HG02610 (cell line): ENCODE measurements at regions not wholly inside any gene's neighbourhood (a gene's known extent, or its start where the extent isn't known, plus 50 kb on each side); places are given as distances from the start of the nearest gene placed in this dataset.

Source experiments
- ATAC-seq: cut with Tn5 transposase; IDR thresholded peaks from one replicate; pipeline ENCODE4 v1.9.1; 2021; ENCODE audit warnings: mild to moderate bottlenecking, moderate library complexity; ENCODE audit not compliant: unreplicated experiment

- ATAC-seq: no peak
Observed at GRCh38 chr2:15790326-15790725, 150.0 kb upstream of the MYCN start.

- no peak for ATAC-seq
Observed at GRCh38 chr2:15790838-15791237, 149.5 kb upstream of the MYCN start.

DNA sequence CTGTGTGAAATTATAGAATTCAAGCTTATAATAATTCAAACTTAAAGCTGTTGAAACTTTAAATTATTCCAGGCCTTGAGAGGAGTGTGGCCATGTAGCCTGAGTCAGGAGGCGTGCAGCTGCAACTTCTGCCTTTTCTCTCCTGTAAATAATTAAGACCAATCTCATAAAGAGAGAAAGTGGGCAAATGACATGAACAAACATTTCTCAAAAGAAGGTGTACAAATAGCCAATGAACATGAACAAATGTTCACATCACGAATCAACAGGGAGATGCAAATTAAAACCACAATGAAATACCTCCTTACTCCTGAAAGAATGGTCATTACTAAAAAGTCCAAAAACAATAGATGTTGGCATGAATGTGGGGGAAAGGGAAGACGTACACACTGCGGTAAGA is 149.1 kb upstream of the MYCN start:
- no peak for ATAC-seq

GRCh38 chr2:15792331-15792730 is 148.0 kb upstream of the MYCN start:
- ATAC-seq: no peak

DNA sequence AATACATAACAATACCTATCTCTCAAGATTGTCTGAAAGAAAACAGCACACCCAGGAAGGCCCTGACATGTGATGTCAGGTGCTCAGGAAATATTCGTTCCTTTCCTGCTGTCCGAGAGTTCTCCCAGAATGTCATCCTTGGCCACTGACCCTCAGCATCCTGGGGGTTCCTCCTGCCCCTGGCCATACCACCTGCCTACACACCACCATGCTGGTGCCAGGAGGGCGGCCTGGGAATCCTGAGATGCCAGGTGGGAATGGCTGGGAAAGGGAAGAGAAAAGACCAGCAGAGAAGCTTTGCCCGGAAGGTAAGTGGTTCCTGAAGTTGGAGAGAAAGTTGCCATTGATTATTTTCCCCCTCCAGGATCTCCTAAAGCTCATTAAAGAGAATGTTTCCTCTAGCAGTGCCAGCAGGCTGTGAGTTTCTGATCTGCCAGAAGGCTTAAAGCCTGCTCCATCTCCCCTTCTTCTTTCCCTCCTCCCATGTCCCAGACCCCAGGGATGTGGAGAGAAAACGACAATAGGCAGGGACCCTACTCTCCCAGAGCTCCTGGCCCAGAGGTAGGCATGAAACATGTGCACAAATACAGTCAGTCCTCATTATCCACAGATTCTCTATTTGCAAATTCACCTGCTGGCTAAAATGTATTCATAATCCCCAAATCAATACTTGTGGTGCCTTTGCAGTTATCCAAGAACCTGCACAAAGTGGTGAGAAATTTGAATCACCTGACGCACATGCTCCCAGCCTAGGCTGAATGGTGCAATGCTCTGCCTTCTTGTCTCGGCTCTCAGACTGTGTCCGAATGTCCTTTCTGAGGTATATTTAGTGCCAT is 147.1 kb upstream of the MYCN start:
- no peak for ATAC-seq

- ATAC-seq: no peak
Observed at GRCh38 chr2:15793978-15794377, 146.4 kb upstream of the MYCN start.

DNA sequence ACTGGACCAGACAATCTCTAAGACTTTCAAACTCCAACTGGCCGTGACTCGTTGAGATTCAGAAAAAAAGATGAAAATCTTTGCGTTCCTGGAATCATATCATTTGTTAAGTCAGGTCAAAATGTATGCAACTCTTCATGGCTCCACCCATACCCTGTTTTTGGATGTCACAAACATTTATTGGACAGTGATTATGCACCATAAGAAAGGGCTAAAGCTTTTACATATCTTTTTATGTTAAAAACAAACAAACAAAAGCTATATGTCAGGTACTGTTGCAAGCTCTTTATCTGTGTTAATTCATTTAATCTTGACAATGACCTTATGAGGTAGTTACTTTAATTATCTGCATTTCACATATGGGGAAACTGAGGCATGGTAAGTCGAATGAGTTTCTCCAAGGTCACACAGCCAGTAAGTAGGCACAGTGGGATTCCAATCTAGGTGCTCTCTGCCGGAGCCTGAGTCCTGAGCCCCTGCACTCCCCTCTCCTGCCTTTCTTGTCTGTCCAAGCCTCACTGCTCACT is 145.7 kb upstream of the MYCN start:
- no peak for ATAC-seq

- no peak for ATAC-seq
Observed at GRCh38 chr2:15795426-15795825, 144.9 kb upstream of the MYCN start.

- no peak for ATAC-seq
Observed at GRCh38 chr2:15796167-15796942, 144.0 kb upstream of the MYCN start.

DNA sequence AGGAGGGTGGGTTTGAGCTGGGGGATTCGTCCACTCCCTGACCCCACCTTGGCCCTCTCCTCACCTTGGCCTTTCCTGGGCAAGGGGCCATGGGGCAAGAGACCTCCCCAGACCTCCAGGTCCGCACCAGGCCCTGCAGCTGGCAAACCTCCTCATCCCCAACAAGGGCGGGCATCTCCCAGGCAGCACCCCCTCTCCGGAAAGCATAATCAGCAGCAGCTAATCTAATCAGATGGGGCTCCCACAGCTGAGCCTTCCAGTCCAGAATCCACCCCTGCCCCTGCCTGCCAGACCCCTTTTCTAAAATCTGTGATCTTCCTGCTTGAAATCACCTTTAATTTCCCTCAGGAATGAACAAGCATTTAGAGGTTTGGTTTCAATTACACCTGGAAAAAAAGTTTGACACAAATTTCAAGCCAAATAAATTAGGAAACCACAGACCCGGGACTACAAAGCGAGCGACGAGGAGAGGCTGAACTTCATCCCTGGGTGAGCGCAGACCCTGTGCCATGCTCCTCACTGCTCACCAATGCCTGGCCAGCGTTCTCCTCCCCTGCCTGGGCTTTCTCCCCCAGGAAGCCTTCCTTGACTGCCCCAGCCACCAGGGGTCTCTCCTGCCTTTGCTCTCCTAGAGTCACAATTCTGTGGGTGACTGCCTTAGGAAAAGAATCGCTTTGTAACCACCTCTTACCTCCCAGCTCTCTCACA is 143.0 kb upstream of the MYCN start:
- ATAC-seq: no peak

DNA sequence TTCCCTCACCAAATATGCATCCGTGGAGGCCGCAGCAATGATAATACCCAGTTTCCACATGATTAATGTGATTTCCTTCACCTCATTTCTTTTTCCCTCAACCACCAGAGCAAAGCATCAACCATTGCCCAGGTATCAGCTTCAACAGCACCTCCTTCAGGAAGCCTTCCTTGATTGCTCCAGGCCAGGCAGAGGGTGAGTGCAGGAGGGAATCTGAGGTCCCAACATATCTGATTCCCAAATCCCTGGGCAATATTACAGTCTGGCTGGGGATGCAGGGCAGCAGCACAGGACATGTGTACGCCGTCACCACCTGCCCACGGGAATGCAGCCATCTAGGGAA is 142.4 kb upstream of the MYCN start:
- no peak for ATAC-seq

DNA sequence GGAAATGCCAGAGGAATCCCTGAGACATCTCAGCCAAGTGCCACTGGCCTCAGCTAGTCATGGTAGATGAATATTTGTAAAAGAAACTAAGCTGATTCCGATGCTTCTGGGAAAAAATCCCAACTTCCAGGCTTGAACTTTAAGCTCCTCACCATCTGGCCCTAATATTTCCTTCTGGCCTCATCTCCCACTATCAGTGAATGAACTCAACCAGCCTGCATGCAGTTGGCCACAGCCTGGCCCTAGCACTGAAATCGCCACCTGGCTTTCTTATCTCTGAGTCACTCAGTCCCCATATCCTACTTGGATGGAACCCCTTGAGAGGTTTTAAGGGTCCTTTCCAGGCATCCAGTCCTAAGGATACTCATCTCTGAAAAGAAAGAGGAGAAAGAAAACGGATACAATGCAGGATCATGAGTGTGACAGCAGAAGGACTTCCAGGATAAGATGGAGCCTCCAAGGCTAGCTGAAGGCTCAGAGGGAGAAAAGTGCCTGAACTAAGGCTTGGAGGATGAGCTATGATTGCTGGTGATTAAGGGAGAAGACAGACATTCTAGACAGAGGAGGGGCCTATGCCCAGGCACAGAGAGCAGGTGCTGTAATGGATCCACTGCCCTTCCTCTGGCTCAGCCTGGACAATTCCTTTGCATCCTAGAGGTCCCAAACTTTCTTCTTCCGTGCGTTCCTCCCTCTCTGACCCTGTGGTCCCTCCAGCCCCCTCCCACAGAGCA is 141.5 kb upstream of the MYCN start:
- no peak for ATAC-seq

DNA sequence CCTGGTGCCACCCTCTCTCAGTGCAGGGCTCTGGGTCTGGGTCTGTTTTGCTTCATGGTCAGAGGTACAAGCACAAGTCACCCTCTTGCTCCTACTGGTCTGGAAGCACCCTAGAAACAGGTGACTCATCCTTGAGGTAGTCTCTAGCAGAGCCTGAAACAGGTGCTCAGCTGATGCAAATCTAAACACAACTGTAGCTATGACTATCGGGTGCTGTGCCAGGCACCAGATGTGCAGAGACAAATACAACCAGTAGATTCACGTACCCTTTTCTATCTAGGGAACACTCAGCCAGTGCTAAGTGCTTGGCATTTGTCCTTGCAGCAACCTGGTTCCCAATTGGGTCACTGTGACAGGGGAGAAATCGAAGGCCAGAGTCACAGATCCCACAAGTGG is 140.9 kb upstream of the MYCN start:
- ATAC-seq: no peak

DNA sequence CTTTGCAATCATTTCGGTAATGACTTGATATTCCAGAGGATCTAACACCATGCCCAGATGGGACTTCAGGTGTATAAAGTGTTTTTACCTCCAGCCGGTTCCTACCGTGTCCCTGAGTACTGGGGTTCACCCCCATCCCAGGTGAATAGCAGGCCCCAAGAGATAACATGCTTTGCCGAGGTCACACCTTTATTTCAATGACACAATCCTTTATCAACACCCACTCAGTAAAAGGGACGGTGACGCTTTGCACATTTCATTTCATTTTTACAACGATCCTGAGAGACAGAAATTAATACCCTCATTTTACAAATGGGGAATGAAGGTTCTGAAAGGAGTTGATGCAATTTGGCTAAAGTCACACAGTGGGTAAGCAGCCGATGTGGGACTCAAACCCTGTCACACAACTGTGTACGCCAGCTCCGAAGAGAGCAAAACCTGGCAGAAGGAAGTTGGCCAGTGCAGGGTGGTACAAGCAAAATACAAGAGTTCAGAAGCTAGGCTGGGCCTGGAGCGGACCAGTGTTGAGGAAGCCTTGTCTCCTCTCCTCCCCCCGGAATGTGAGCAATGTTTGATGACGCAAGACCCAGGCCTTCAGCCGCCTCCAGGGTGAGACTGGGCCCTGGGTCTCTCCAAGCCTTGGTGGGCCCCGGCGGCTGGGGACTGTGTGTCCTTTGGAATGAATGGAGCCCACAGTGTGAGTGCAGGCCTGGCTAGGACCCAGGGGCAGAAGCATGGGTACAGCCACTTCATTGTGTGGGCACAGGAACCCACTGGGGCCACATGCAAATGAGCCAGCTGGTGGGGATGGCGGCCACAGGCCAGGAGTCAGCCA is 139.6 kb upstream of the MYCN start:
- ATAC-seq: no peak

DNA sequence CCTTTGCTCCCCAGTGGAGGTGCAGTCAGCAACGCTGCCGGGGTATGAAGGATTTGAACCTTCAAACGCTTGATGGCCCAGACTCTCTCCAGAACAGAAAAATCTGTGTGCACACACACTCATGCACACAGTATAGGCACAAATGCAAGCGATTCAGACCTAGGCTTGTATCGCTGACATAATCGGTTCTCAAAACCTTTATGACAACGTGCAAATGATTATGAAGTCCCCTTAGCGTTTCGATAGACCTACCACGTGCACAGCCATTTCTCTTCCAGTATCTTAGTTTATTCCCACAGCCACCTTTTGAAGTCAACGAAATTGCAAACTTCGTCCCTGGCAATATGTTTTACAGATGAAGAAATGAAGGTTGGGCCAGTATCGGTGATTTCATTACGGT is 138.9 kb upstream of the MYCN start:
- ATAC-seq: no peak

DNA sequence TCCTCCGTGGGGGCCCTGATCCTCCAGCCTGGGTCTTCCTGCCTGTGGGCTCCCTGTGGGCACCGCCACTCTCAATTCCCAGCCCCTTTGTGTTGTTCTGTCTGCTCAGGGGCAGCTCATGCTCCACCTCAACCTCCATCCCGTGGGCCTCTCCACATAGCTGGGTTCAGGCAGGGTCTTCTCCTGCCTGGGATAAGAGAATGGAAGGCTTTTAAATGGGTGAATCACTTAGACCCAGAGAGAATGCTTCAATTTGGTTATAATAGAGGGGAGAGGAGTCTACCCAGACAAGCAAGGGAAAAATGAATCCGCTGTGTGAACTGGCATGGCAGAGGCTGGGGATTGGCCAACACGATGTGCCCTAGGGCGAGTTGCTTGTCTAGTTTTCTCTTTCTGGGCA is 138.4 kb upstream of the MYCN start:
- no peak for ATAC-seq

DNA sequence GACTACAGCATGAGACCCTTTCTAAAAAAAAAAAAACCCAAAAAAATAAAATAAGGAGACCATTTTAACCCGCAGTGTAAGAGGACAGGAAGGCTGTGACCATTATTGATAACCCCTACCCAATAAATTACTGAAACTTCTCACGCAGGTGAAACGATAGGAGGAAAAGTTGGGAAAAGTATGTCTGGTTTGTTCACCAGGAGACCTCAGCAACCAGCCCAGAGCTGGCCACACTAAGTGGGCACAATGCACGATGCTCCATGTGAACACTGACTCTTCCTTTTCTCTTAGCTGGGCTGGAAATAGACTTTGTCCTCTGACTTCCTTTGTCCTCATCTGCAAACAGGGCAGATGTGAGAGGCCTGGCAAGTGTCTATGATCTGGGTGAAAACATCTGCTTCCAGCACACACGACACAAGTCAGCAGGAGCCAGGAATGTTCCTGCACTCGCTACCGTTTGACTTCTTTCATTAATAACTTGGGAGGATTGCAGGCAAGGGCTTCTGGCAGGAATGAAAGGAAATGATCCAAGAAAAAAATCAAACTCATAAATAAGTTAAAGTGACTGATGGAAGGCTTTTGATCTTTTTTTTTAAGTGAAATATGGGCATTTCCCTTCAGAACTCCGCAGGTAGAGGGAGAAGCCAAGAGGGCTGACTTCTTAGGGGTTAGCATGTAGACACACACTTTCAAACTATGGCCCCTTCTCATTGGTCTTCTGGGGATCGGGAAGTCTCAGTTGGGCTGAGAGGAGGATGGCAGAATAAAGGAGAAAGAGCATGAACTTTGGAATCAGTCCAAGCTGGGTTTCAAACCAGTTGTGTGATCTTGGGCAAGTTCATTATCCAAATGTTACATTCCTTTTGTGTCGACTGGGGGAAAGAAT is 137.4 kb upstream of the MYCN start:
- ATAC-seq: no peak

- no peak for ATAC-seq
Observed at GRCh38 chr2:15803543-15804245, 136.7 kb upstream of the MYCN start.

DNA sequence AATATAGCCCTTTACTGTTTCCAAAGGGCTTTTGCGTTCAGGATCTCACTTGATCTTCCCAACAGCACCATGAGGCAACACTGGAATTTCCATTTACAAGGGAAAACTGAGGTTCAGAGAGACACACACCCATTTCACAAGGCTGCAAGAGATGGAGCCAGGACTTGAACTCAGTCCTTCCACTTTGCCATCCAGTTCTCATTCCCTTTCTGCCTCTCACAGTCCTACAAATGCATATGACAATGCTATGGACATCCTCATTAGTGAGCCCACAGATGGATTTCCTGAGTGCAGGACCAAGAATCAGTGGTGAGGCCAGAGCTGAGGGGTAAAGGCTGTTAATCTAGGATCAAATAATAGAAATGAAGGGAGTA is 136.1 kb upstream of the MYCN start:
- ATAC-seq: no peak
